GM12878 (cell line): ENCODE measurements at regions not wholly inside any gene's neighbourhood (a gene's known extent, or its start where the extent isn't known, plus 50 kb on each side); places are given as distances from the start of the nearest gene placed in this dataset.

Experiments used
- ATAC-seq: fragments of 200-7000 bp; cut with Tn5 transposase; 3 replicates; pipeline ENCODE4 v1.9.1; 2020; ENCODE audit warnings: mild to moderate bottlenecking, moderate library complexity
- BruUV-seq: library from RNA; stranded (reverse); fragments of 400-500 nt; replicated peaks from 2 replicates; lab custom pipeline; 2021; lab: Mats Ljungman, UMichigan
- CTCF ChIA-PET: fragments of 300-600 bp; sonication (Branson Sonifier 250); formaldehyde crosslinking; extraction: SDS; loops from one replicate; lab custom pipeline; 2021; ENCODE audit warnings: inconsistent platforms; lab: Yijun Ruan, JAX
- POLR2A ChIA-PET: fragments of 350-600 bp; formaldehyde crosslinking; extraction: SDS; loops from one replicate; lab custom pipeline; 2021; ENCODE audit warnings: inconsistent platforms; lab: Charles Lee
- RAD21 ChIA-PET: fragments of 300-600 bp; sonication (Branson Sonifier 250); formaldehyde crosslinking; loops from one replicate; lab custom pipeline; 2023; ENCODE audit warnings: antibody characterized with exemption; ENCODE audit not compliant: unreplicated experiment; lab: Charles Lee
- SMC1A ChIA-PET: fragments of 300-600 bp; sonication (Branson Sonifier 250); formaldehyde crosslinking; loops from one replicate; lab custom pipeline; 2023; ENCODE audit not compliant: unreplicated experiment, uncharacterized antibody; lab: Charles Lee
- DNase-seq: peaks from one replicate; pipeline ENCODE4 v3.0.0-alpha.2; 2011; ENCODE audit warnings: low read depth, low spot score
- FAIRE-seq: peaks from 3 replicates; lab custom pipeline; 2011; peaks lifted over from hg19 to GRCh38; lab: Jason Lieb, UNC
- H2AFZ ChIP-seq: 2 replicates; pipeline ENCODE4 v1.6.0; 2011; ENCODE audit warnings: low read depth, low read length, control low read depth; ENCODE audit not compliant: control insufficient read depth
- H3K27ac ChIP-seq: 2 replicates; pipeline ENCODE4 v1.5.1; 2011; ENCODE audit warnings: control low read depth; ENCODE audit not compliant: control insufficient read depth, insufficient read depth
- H3K27me3 ChIP-seq, 2 experiments: replicated peaks in 1 of 2; 2 replicates each; pipeline versions ENCODE4 v1.6.0 to v1.6.1; 2011; ENCODE audit warnings: low read length in 1 of 2; ENCODE audit not compliant: control insufficient read depth in 2 of 2, insufficient read depth in 2 of 2
- H3K36me3 ChIP-seq, 2 experiments: 2 replicates each; pipeline ENCODE4 v1.5.1; 2011; ENCODE audit warnings: low read length in 1 of 2; ENCODE audit not compliant: control insufficient read depth in 2 of 2, insufficient read depth in 2 of 2
- H3K4me1 ChIP-seq: 2 replicates; pipeline ENCODE4 v1.6.1; 2011; ENCODE audit warnings: mild to moderate bottlenecking, low read length, moderate library complexity, mixed read lengths; ENCODE audit not compliant: control insufficient read depth, insufficient read depth
- H3K4me2 ChIP-seq: 2 replicates; pipeline ENCODE4 v1.6.0; 2011; ENCODE audit warnings: control low read depth; ENCODE audit not compliant: control insufficient read depth, insufficient read depth
- H3K4me3 ChIP-seq: fragments of 200-600 bp; sonication (generic); 2 replicates; pipeline ENCODE4 v1.5.1; 2016
- H3K79me2 ChIP-seq: 2 replicates; pipeline ENCODE4 v1.6.0; 2011; ENCODE audit warnings: low read length; ENCODE audit not compliant: control insufficient read depth, insufficient read depth
- H3K9ac ChIP-seq: 2 replicates; pipeline ENCODE4 v1.8.0; 2011; ENCODE audit warnings: low read length, control low read depth, mixed read lengths; ENCODE audit not compliant: control insufficient read depth, insufficient read depth
- H3K9me3 ChIP-seq: replicated peaks from 3 replicates; pipeline ENCODE4 v1.5.1; 2011; ENCODE audit warnings: mild to moderate bottlenecking, low read length; ENCODE audit not compliant: control insufficient read depth, insufficient read depth
- H4K20me1 ChIP-seq: 2 replicates; pipeline ENCODE4 v1.6.0; 2011; ENCODE audit not compliant: control insufficient read depth, insufficient read depth
- CHD1 ChIP-seq: IDR thresholded peaks from 2 replicates; pipeline ENCODE4 v1.6.1; 2012; ENCODE audit warnings: low read depth, low read length, improper control_type of control experiment
- CUX1 ChIP-seq: IDR thresholded peaks from 2 replicates; pipeline ENCODE4 v1.6.1; 2012; ENCODE audit warnings: improper control_type of control experiment, low read depth, low read length; ENCODE audit not compliant: insufficient replicate concordance
- DPF2 ChIP-seq: fragments of 450-650 bp; IDR thresholded peaks from 2 replicates; pipeline ENCODE4 v1.6.1; 2017; ENCODE audit warnings: mild to moderate bottlenecking
- NR2C1 ChIP-seq: fragments of 450-650 bp; IDR thresholded peaks from 2 replicates; pipeline ENCODE4 v1.6.1; 2017; ENCODE audit warnings: antibody characterized with exemption, mild to moderate bottlenecking, moderate library complexity
- STAT1 ChIP-seq: fragments of 450-650 bp; conservative IDR thresholded peaks from 2 replicates; pipeline ENCODE4 v1.6.1; 2014; ENCODE audit warnings: antibody characterized with exemption, mild to moderate bottlenecking
- ZNF384 ChIP-seq: IDR thresholded peaks from 2 replicates; pipeline ENCODE4 v1.6.1; 2012; ENCODE audit warnings: low read depth, mild to moderate bottlenecking, low read length, improper control_type of control experiment, borderline replicate concordance
- WGBS: methylation state at CpG from one replicate; pipeline ENCODE4 v1.1.6; 2016; ENCODE audit warnings: low lambda C conversion rate; ENCODE audit not compliant: insufficient replicate concordance, insufficient coverage; ENCODE audit errors: missing lambda C conversion rate; 5-methylcytosine and 5-hydroxymethylcytosine counted together
- in situ Hi-C: fragments of 300-500 bp; cut with MboI; formaldehyde crosslinking; loops from 9 replicates; pipeline ENCODE4 v1.14.3; 2018; ENCODE audit warnings: mixed read lengths
- intact Hi-C: fragments of 100-400 bp; cut with micrococcal nuclease; formaldehyde crosslinking; loops from one replicate; pipeline ENCODE4 v1.14.2; 2022; ENCODE audit not compliant: unreplicated experiment

- no peak overlapping the region for H3K9ac ChIP-seq
- in situ Hi-C loops (no loop called here), intact Hi-C loops (no loop called here)
- TF ChIP-seq CHD1 (no peak), ZNF384 (no peak), STAT1 (no peak), NR2C1 (no peak)
- ChIA-PET POLR2A (no interaction called here), RAD21 (interaction anchor here (0.6 to 3.5 kb wide), 11 partner anchors 9 to 790 kb away, joined by 3 to 36 read pairs (median 4); partner anchors contain the start of gene MTF2), SMC1A (interaction anchor here (0.9 to 4.9 kb wide), 19 partner anchors 10 to 164 kb away, joined by 3 to 57 read pairs (median 5); no protein-coding TSS in a partner anchor), CTCF (interaction anchor here (0.7 to 22.9 kb wide), 17 partner anchors 9 to 281 kb away, joined by 3 to 445 read pairs (median 4); no protein-coding TSS in a partner anchor)
- ATAC-seq = no peak
- no peaks in the 10 kb centered on the region; a peak in 1 of 4 replicates for H3K27me3 ChIP-seq
- H4K20me1 ChIP-seq = no peaks in the 10 kb centered on the region
- FAIRE-seq = no peak
- H3K36me3 ChIP-seq = no peaks in the 10 kb centered on the region
- WGBS = 56% methylated on average over 3 of the region's 3 CpGs
- H3K79me2 ChIP-seq = no peaks in the 10 kb centered on the region
- no peak overlapping the region for H3K27ac ChIP-seq
- H2AFZ ChIP-seq = no peak overlapping the region
- no TSS peak for BruUV-seq
- no peaks in the 10 kb centered on the region for H3K4me1 ChIP-seq
- no peak for DNase-seq
- no peak overlapping the region for H3K4me2 ChIP-seq
- no peaks in the 10 kb centered on the region for H3K9me3 ChIP-seq
- no peak overlapping the region for H3K4me3 ChIP-seq
Observed at GRCh38 chr1:93023281-93023680, 55.8 kb upstream of the MTF2 start.

DNA sequence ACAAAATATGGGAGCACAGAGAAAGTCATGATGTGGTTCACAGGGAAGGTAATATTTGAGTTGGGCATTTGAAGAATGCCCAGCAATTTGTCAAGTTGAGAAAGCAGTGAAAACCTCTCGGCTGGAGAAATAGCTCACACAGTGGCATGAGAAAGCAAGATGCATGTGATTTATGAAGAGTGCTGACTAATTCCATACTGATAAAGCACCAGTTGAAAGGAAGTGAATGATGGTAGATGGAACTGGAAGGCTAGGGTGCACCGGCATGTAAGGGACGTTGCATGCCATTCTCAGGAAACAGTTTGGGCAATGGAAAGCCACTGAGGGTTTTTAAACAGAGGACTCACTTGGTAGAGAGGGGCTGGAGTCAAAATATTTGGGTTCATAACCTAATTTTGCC, 53.5 kb upstream of the MTF2 start:
- CTCF ChIA-PET = interaction anchor here (0.7 to 22.9 kb wide), 5 partner anchors 24 to 279 kb away, joined by 3 to 445 read pairs (median 4); no protein-coding TSS in a partner anchor
- Histone ChIP-seq H3K4me2 (no peak overlapping the region), H3K27ac (no peak overlapping the region)
- TF ChIP-seq CUX1 (no peak), DPF2 (no peak)
- TF ChIP-seq, all 136 proteins: peak for 0
- Histone ChIP-seq H2AFZ (no peak overlapping the region), H3K9me3 (no peaks in the 10 kb centered on the region), H3K79me2 (no peaks in the 10 kb centered on the region), H3K4me1 (peaks cover 4% of the 10 kb centered on the region), H3K36me3 (no peaks in the 10 kb centered on the region), H4K20me1 (no peaks in the 10 kb centered on the region), H3K4me3 (no peak overlapping the region), H3K27me3 (no peaks in the 10 kb centered on the region; a peak in 1 of 4 replicates), H3K9ac (no peak overlapping the region)
- intact Hi-C loops = no loop called here
- FAIRE-seq (no peak), ATAC-seq (no peak), DNase-seq (no peak)
- ChIA-PET POLR2A (interaction anchor here (0.9 kb wide), 1 partner anchor 31 kb away, joined by 4 read pairs; no protein-coding TSS in a partner anchor), SMC1A (interaction anchor here (0.7 to 4.9 kb wide), 6 partner anchors 8 to 211 kb away, joined by 3 to 57 read pairs (median 4); no protein-coding TSS in a partner anchor), RAD21 (interaction anchor here (1.2 to 3.5 kb wide), 3 partner anchors 17 to 36 kb away, joined by 4 to 36 read pairs (median 9); no protein-coding TSS in a partner anchor)
- WGBS = 15% methylated on average over 3 of the region's 3 CpGs
- BruUV-seq = no TSS peak
- in situ Hi-C loops = loop anchor here (5.0 kb wide), 1 partner anchor 37 kb away; no protein-coding TSS in a partner anchor
